ENCODE measurements at regions not wholly inside any gene's neighbourhood (a gene's known extent, or its start where the extent isn't known, plus 50 kb on each side); places are given as distances from the start of the nearest gene placed in this dataset.

- POLR2A ChIA-PET = no interaction called here
- Histone ChIP-seq H3K9me3 (ENCODE audit: control insufficient read depth, insufficient read depth, low read depth, low read length) (no peaks in the 10 kb centered on the region), H3K36me3 (ENCODE audit: control insufficient read depth in 2 of 2, insufficient read depth in 1 of 2, low read length in 2 of 2) (no peaks in the 10 kb centered on the region), H3K4me3 (ENCODE audit: low read depth, low read length) (no peak overlapping the region), H3K4me1 (ENCODE audit: control insufficient read depth, insufficient read depth, low read length) (no peaks in the 10 kb centered on the region), H3K27ac (ENCODE audit: extremely low read depth, low read depth, low read length) (no peak overlapping the region)
- TF ChIP-seq BCL6B (tag by site-specific recombination; IDR thresholded peaks at IDR 0.05) = no peak
- no peak for TF ChIP-seq ZBTB26 (tag by site-specific recombination; optimal IDR thresholded peaks at IDR 0.05)
- no peak for TF ChIP-seq GLI2 (tag by site-specific recombination; IDR thresholded peaks at IDR 0.05; ENCODE audit: borderline replicate concordance, low read depth)
- no peak for TF ChIP-seq ZSCAN23 (tag by site-specific recombination; IDR thresholded peaks at IDR 0.05)
- TF ChIP-seq ZBTB48 (tag by site-specific recombination; IDR thresholded peaks at IDR 0.05) = no peak
- no peak for TF ChIP-seq ZNF394 (tag by site-specific recombination; IDR thresholded peaks at IDR 0.05; ENCODE audit: borderline replicate concordance)
- TF ChIP-seq MYNN (tag by site-specific recombination; IDR thresholded peaks at IDR 0.05; ENCODE audit: borderline replicate concordance) = no peak
- TF ChIP-seq GLIS1 (tag by site-specific recombination; IDR thresholded peaks at IDR 0.05) = no peak
- TF ChIP-seq ZNF2 (tag by site-specific recombination; IDR thresholded peaks at IDR 0.05) = no peak
- TF ChIP-seq ZNF184 (tag by site-specific recombination; IDR thresholded peaks at IDR 0.05) = no peak
- no peak for TF ChIP-seq ZNF148 (tag by site-specific recombination; IDR thresholded peaks at IDR 0.05; ENCODE audit: borderline replicate concordance)
- no peak for TF ChIP-seq SETDB1 (IDR thresholded peaks at IDR 0.05; ENCODE audit: insufficient read length, low read length)
- TF ChIP-seq ZNF473 (tag by site-specific recombination; IDR thresholded peaks at IDR 0.05) = no peak
- CTCF ChIA-PET = interaction anchor here (0.6 kb wide), 1 partner anchor 1063 kb away, joined by 3 read pairs; no protein-coding TSS in a partner anchor
Observed at GRCh38 chr12:86530996-86531655, 274.9 kb upstream of the MGAT4C start.

GRCh38 chr12:86526060-86526595 lies 269.9 kb upstream of the MGAT4C start:
- POLR2A ChIA-PET = no interaction called here

More at GRCh38 chr12:86526060-86526595, 269.9 kb upstream of the MGAT4C start:
- Histone ChIP-seq H3K36me3 (ENCODE audit: control insufficient read depth in 2 of 2, insufficient read depth in 1 of 2, low read length in 2 of 2) (no peaks in the 10 kb centered on the region), H3K4me3 (ENCODE audit: low read depth, low read length) (no peak overlapping the region), H3K27ac (ENCODE audit: extremely low read depth, low read depth, low read length) (no peak overlapping the region), H3K9me3 (ENCODE audit: control insufficient read depth, insufficient read depth, low read depth, low read length) (no peaks in the 10 kb centered on the region), H3K4me1 (ENCODE audit: control insufficient read depth, insufficient read depth, low read length) (no peaks in the 10 kb centered on the region)
- TF ChIP-seq ZNF280C (tag by site-specific recombination; IDR thresholded peaks at IDR 0.05) = no peak
- TF ChIP-seq HOXA7 (CRISPR knock-in tag; IDR thresholded peaks at IDR 0.05; ENCODE audit: borderline replicate concordance) = no peak
- TF ChIP-seq ZNF398 (tag by site-specific recombination; IDR thresholded peaks at IDR 0.05) = no peak
- no peak for TF ChIP-seq ZNF488 (tag by site-specific recombination; IDR thresholded peaks at IDR 0.05)
- no peak for TF ChIP-seq MEIS1 (CRISPR knock-in tag; IDR thresholded peaks at IDR 0.05; ENCODE audit: borderline replicate concordance)
- no peak for TF ChIP-seq BCL11A (tag by site-specific recombination; IDR thresholded peaks at IDR 0.05; ENCODE audit: low read depth)
- no peak for TF ChIP-seq ZNF311 (tag by site-specific recombination; IDR thresholded peaks at IDR 0.05; ENCODE audit: borderline replicate concordance)
- TF ChIP-seq ZNF544 (tag by site-specific recombination; IDR thresholded peaks at IDR 0.05) = no peak
- TF ChIP-seq ZIC2 (tag by site-specific recombination; IDR thresholded peaks at IDR 0.05) = no peak
- no peak for TF ChIP-seq ZNF521 (tag by site-specific recombination; IDR thresholded peaks at IDR 0.05)
- no peak for TF ChIP-seq ZSCAN23 (tag by site-specific recombination; IDR thresholded peaks at IDR 0.05)
- TF ChIP-seq ZNF24 (tag by site-specific recombination; IDR thresholded peaks at IDR 0.05) = no peak
- TF ChIP-seq ZNF404 (tag by site-specific recombination; IDR thresholded peaks at IDR 0.05) = no peak
- CTCF ChIA-PET = no interaction called here
